PFSK-1 (cell line): ENCODE measurements at regions not wholly inside any gene's neighbourhood (a gene's known extent, or its start where the extent isn't known, plus 50 kb on each side); places are given as distances from the start of the nearest gene placed in this dataset.

Experiments
- FOXP2 ChIP-seq: optimal IDR thresholded peaks from 2 replicates; pipeline ENCODE3; 2011; ENCODE audit warnings: borderline replicate concordance, control low read depth, inconsistent platforms; ENCODE audit not compliant: insufficient read depth; ENCODE audit errors: extremely low read length, extremely low read depth
- POLR2AphosphoS5 ChIP-seq: IDR thresholded peaks from 2 replicates; pipeline ENCODE4 v1.6.1; 2012; ENCODE audit warnings: low read depth, mild to moderate bottlenecking, control low read depth, low read length, moderate library complexity
- SIN3A ChIP-seq: IDR thresholded peaks from 2 replicates; pipeline ENCODE4 v1.6.1; 2012; ENCODE audit warnings: mild to moderate bottlenecking, low read length, moderate library complexity, borderline replicate concordance; ENCODE audit not compliant: insufficient read depth

- TF ChIP-seq SIN3A (no peak), POLR2AphosphoS5 (no peak), FOXP2 (no peak)
Observed at GRCh38 chr5:86894056-86894455, 276.3 kb downstream of the COX7C start.
